DOHH2 (cell line): ENCODE measurements at regions not wholly inside any gene's neighbourhood (a gene's known extent, or its start where the extent isn't known, plus 50 kb on each side); places are given as distances from the start of the nearest gene placed in this dataset.

ENCODE experiments used
- H3F3A ChIP-seq: fragments of 200-600 bp; sonication (generic), shearing (Covaris generic); 2 replicates; pipeline ENCODE4 v1.6.0; 2016; ENCODE audit warnings: antibody characterized with exemption, mild to moderate bottlenecking; ENCODE audit not compliant: control insufficient read depth, insufficient read depth
- H3K27ac ChIP-seq: fragments of 200-600 bp; sonication (generic); 2 replicates; pipeline ENCODE4 v1.5.1; 2014; ENCODE audit warnings: low read depth, mild to moderate bottlenecking, low read length, moderate library complexity
- H3K27me3 ChIP-seq: fragments of 200-600 bp; sonication (generic); 2 replicates; pipeline ENCODE4 v1.6.1; 2014; ENCODE audit warnings: mild to moderate bottlenecking, low read length, mixed read lengths; ENCODE audit not compliant: control insufficient read depth
- H3K36me3 ChIP-seq: fragments of 200-600 bp; sonication (generic); 2 replicates; pipeline ENCODE4 v1.6.1; 2014; ENCODE audit warnings: mild to moderate bottlenecking, low read length, moderate library complexity, mixed read lengths; ENCODE audit not compliant: control insufficient read depth
- H3K4me1 ChIP-seq: fragments of 200-600 bp; sonication (generic); 2 replicates; pipeline ENCODE4 v1.6.1; 2014; ENCODE audit warnings: mild to moderate bottlenecking, low read length, mixed read lengths; ENCODE audit not compliant: control insufficient read depth
- H3K4me2 ChIP-seq: fragments of 200-600 bp; sonication (generic); 2 replicates; pipeline ENCODE4 v1.6.0; 2014; ENCODE audit warnings: mild to moderate bottlenecking, low read length, moderate library complexity
- H3K4me3 ChIP-seq: fragments of 200-600 bp; sonication (generic); 2 replicates; pipeline ENCODE4 v1.5.1; 2014; ENCODE audit warnings: mild to moderate bottlenecking, low read length, mixed read lengths
- H3K79me2 ChIP-seq: fragments of 200-600 bp; sonication (generic); 2 replicates; pipeline ENCODE4 v1.6.1; 2014; ENCODE audit warnings: mild to moderate bottlenecking, low read length, mixed read lengths; ENCODE audit not compliant: control insufficient read depth
- H3K9me2 ChIP-seq: fragments of 200-600 bp; sonication (generic); replicated peaks from 2 replicates; pipeline ENCODE4 v1.6.1; 2014; ENCODE audit warnings: mild to moderate bottlenecking, low read length, mixed read lengths; ENCODE audit not compliant: control insufficient read depth
- H3K9me3 ChIP-seq: fragments of 200-600 bp; sonication (generic); 2 replicates; pipeline ENCODE4 v1.6.1; 2014; ENCODE audit warnings: antibody characterized with exemption, low read length, mixed read lengths; ENCODE audit not compliant: control insufficient read depth, insufficient read depth
- H4K20me1 ChIP-seq: fragments of 200-600 bp; sonication (generic); 2 replicates; pipeline ENCODE4 v1.6.0; 2014; ENCODE audit warnings: low read depth, mild to moderate bottlenecking, antibody characterized with exemption, low read length, moderate library complexity; ENCODE audit not compliant: control insufficient read depth, insufficient read depth
- EZH2phosphoT487 ChIP-seq: fragments of 200-600 bp; sonication (generic); IDR thresholded peaks from 2 replicates; pipeline ENCODE4 v1.6.1; 2017; ENCODE audit warnings: borderline replicate concordance, mild to moderate bottlenecking, antibody characterized with exemption, low read length, moderate library complexity, mixed read lengths
- TF ChIP-seq, protein P1 (sequence below): fragments of 200-600 bp; sonication (generic); IDR thresholded peaks from one replicate; pipeline ENCODE4 v1.5.1; 2014; ENCODE audit warnings: antibody characterized with exemption, mild to moderate bottlenecking, low read depth, low read length; ENCODE audit not compliant: poor library complexity, severe bottlenecking

GRCh38 chr10:70962686-70963085, 74.3 kb upstream of the PCBD1 start:
- Histone ChIP-seq H4K20me1 (no peaks in the 10 kb centered on the region), H3F3A (no peaks in the 10 kb centered on the region), H3K9me3 (no peaks in the 10 kb centered on the region), H3K9me2 (no peaks in the 10 kb centered on the region), H3K4me1 (no peaks in the 10 kb centered on the region), H3K4me2 (no peak overlapping the region), H3K4me3 (no peak overlapping the region), H3K36me3 (no peaks in the 10 kb centered on the region), H3K79me2 (no peaks in the 10 kb centered on the region), H3K27ac (no peak overlapping the region), H3K27me3 (no peaks in the 10 kb centered on the region)
- TF ChIP-seq, protein P1, sequence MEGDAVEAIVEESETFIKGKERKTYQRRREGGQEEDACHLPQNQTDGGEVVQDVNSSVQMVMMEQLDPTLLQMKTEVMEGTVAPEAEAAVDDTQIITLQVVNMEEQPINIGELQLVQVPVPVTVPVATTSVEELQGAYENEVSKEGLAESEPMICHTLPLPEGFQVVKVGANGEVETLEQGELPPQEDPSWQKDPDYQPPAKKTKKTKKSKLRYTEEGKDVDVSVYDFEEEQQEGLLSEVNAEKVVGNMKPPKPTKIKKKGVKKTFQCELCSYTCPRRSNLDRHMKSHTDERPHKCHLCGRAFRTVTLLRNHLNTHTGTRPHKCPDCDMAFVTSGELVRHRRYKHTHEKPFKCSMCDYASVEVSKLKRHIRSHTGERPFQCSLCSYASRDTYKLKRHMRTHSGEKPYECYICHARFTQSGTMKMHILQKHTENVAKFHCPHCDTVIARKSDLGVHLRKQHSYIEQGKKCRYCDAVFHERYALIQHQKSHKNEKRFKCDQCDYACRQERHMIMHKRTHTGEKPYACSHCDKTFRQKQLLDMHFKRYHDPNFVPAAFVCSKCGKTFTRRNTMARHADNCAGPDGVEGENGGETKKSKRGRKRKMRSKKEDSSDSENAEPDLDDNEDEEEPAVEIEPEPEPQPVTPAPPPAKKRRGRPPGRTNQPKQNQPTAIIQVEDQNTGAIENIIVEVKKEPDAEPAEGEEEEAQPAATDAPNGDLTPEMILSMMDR = no peak
- TF ChIP-seq EZH2phosphoT487 = no peak

DNA sequence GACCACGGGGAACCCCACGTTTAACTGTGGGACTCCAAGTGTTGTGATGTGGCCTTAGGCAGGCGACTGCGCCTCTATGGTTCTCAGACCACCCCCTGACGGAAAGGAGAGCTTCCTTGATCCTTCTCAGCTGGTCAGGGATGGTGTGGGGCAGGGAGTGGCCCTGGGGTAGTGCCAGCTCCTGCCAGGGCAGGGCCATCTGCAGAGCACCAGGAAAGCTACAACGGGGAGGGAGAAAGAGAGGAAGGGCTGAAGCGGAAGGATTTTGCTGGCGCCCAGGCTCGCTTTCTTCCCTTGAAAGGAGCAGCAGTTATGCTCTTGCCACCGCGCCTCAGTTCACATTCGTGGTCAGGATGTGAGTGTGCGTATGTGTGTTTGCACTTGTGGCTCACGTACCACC, 74.9 kb upstream of the PCBD1 start:
- Histone ChIP-seq H3K4me1 (no peaks in the 10 kb centered on the region), H3K27ac (no peak overlapping the region), H4K20me1 (no peaks in the 10 kb centered on the region), H3K79me2 (no peaks in the 10 kb centered on the region), H3K4me2 (no peak overlapping the region), H3K27me3 (no peaks in the 10 kb centered on the region), H3K36me3 (no peaks in the 10 kb centered on the region), H3K4me3 (no peak overlapping the region), H3F3A (no peaks in the 10 kb centered on the region), H3K9me2 (no peaks in the 10 kb centered on the region), H3K9me3 (no peaks in the 10 kb centered on the region)
- TF ChIP-seq EZH2phosphoT487 = no peak
- TF ChIP-seq, protein P1 = no peak

- TF ChIP-seq EZH2phosphoT487 = no peak
- Histone ChIP-seq H3K27me3 (no peaks in the 10 kb centered on the region), H3K9me2 (no peaks in the 10 kb centered on the region), H3K79me2 (no peaks in the 10 kb centered on the region), H3K27ac (no peak overlapping the region), H3F3A (no peaks in the 10 kb centered on the region), H3K4me1 (no peaks in the 10 kb centered on the region), H3K4me3 (no peak overlapping the region), H3K36me3 (no peaks in the 10 kb centered on the region), H4K20me1 (no peaks in the 10 kb centered on the region), H3K4me2 (no peak overlapping the region), H3K9me3 (no peaks in the 10 kb centered on the region)
Observed at GRCh38 chr10:70964245-70964644, 75.9 kb upstream of the PCBD1 start.

GRCh38 chr10:70964881-70965280, 76.5 kb upstream of the PCBD1 start:
- Histone ChIP-seq H3K9me2 (no peaks in the 10 kb centered on the region), H3K27ac (no peak overlapping the region), H3F3A (no peaks in the 10 kb centered on the region), H3K27me3 (no peaks in the 10 kb centered on the region), H3K4me3 (no peak overlapping the region), H3K4me1 (no peaks in the 10 kb centered on the region), H3K9me3 (no peaks in the 10 kb centered on the region), H3K36me3 (no peaks in the 10 kb centered on the region), H4K20me1 (no peaks in the 10 kb centered on the region), H3K79me2 (no peaks in the 10 kb centered on the region), H3K4me2 (no peak overlapping the region)
- TF ChIP-seq, protein P1 = no peak
- no peak for TF ChIP-seq EZH2phosphoT487
